H1 (cell line): ENCODE measurements at regions not wholly inside any gene's neighbourhood (a gene's known extent, or its start where the extent isn't known, plus 50 kb on each side); places are given as distances from the start of the nearest gene placed in this dataset.

Experiments
- CTCF ChIA-PET: fragments of 300-600 bp; sonication (Branson Sonifier 250); formaldehyde crosslinking; loops from one replicate; lab custom pipeline; 2021; ENCODE audit not compliant: partially characterized antibody; lab: Charles Lee
- POLR2A ChIA-PET: fragments of 300-600 bp; sonication (Branson Sonifier 250); formaldehyde crosslinking; loops from one replicate; lab custom pipeline; 2021; ENCODE audit warnings: inconsistent platforms; ENCODE audit not compliant: partially characterized antibody; lab: Charles Lee
- DNase-seq, 2 experiments: peaks; one replicate each; pipeline versions ENCODE4 v3.0.0 to v3.0.0-alpha.2; 2010 to 2022; ENCODE audit warnings: low spot score in 2 of 2, low read depth in 1 of 2, mixed read lengths in 1 of 2
- FAIRE-seq: peaks from 2 replicates; lab custom pipeline; 2011; peaks lifted over from hg19 to GRCh38; lab: Jason Lieb, UNC
- H2AFZ ChIP-seq: 2 replicates; pipeline ENCODE4 v1.8.1; 2012; ENCODE audit warnings: low read length, inconsistent platforms
- H2AK5ac ChIP-seq: 2 replicates; pipeline ENCODE4 v1.6.1; 2013; ENCODE audit warnings: low read depth, low read length
- H2BK120ac ChIP-seq: replicated peaks from 2 replicates; pipeline ENCODE3; 2013; ENCODE audit warnings: low read depth, low read length, inconsistent platforms
- H2BK12ac ChIP-seq: 2 replicates; pipeline ENCODE4 v1.6.1; 2013; ENCODE audit warnings: low read depth, low read length
- H2BK15ac ChIP-seq: 2 replicates; pipeline ENCODE4 v1.6.1; 2013; ENCODE audit warnings: low read length
- H2BK20ac ChIP-seq: 2 replicates; pipeline ENCODE4 v1.6.1; 2013; ENCODE audit warnings: low read length
- H2BK5ac ChIP-seq: 2 replicates; pipeline ENCODE4 v1.6.1; 2013; ENCODE audit warnings: low read depth, low read length
- H3K14ac ChIP-seq: 2 replicates; pipeline ENCODE4 v1.6.1; 2013; ENCODE audit warnings: inconsistent platforms; ENCODE audit not compliant: insufficient read length
- H3K18ac ChIP-seq: 2 replicates; pipeline ENCODE4 v1.6.1; 2013; ENCODE audit warnings: low read length; ENCODE audit errors: extremely low read depth
- H3K23ac ChIP-seq: 2 replicates; pipeline ENCODE4 v1.6.1; 2013; ENCODE audit warnings: inconsistent platforms; ENCODE audit not compliant: insufficient read length
- H3K23me2 ChIP-seq: 2 replicates; pipeline ENCODE4 v1.6.1; 2013; ENCODE audit warnings: low read depth, low read length
- H3K27ac ChIP-seq: 2 replicates; pipeline ENCODE4 v1.6.1; 2011; ENCODE audit warnings: low read depth, low read length, inconsistent platforms
- H3K27me3 ChIP-seq, 4 experiments: replicated peaks in 1 of 4; 1 replicate in 1 of 4; 2 replicates in 3 of 4; pipeline versions ENCODE4 v1.6.1 to v1.8.1; 2011 to 2013; ENCODE audit warnings: low read length in 3 of 4, mild to moderate bottlenecking in 3 of 4, inconsistent platforms in 2 of 4, mixed read lengths in 2 of 4, moderate library complexity in 1 of 4; ENCODE audit not compliant: control insufficient read depth in 3 of 4, insufficient read depth in 3 of 4; ENCODE audit errors: extremely low read depth in 1 of 4
- H3K36me3 ChIP-seq, 4 experiments: 2 replicates each; pipeline versions ENCODE4 v1.6.1 to v1.8.1; 2011 to 2013; ENCODE audit warnings: mild to moderate bottlenecking in 4 of 4, low read length in 3 of 4, moderate library complexity in 2 of 4, control low read depth in 1 of 4, inconsistent platforms in 1 of 4; ENCODE audit not compliant: insufficient read depth in 4 of 4, control insufficient read depth in 2 of 4
- H3K4ac ChIP-seq: replicated peaks from 2 replicates; pipeline ENCODE3; 2013; ENCODE audit warnings: low read length, low read depth, mixed read lengths, inconsistent platforms; ENCODE audit not compliant: insufficient read length
- H3K4me1 ChIP-seq, 4 experiments: replicated peaks in 1 of 4; 1 replicate in 1 of 4; 2 replicates in 3 of 4; pipeline versions ENCODE4 v1.6.1 to v1.8.1; 2011 to 2013; ENCODE audit warnings: low read length in 3 of 4, inconsistent platforms in 2 of 4, mixed read lengths in 1 of 4; ENCODE audit not compliant: insufficient read depth in 4 of 4, control insufficient read depth in 3 of 4
- H3K4me2 ChIP-seq, 2 experiments: 2 replicates each; pipeline versions ENCODE4 v1.6.1 to v1.8.1; 2011 to 2013; ENCODE audit warnings: low read depth in 2 of 2, low read length in 2 of 2, control low read depth in 1 of 2, inconsistent platforms in 1 of 2, mild to moderate bottlenecking in 1 of 2; ENCODE audit not compliant: insufficient read depth in 1 of 2
- H3K4me3 ChIP-seq, 4 experiments: fragments of 200-600, 300-600 bp in 1 of 4; sonication (generic), shearing (Covaris generic), sonication (Bioruptor Twin) in 1 of 4; 2 replicates each; pipeline versions ENCODE4 v1.5.1 to v1.8.1; 2011 to 2016; ENCODE audit warnings: low read length in 4 of 4, low read depth in 3 of 4, control low read depth in 2 of 4, inconsistent platforms in 2 of 4, mild to moderate bottlenecking in 2 of 4, mixed read lengths in 1 of 4, moderate library complexity in 1 of 4; ENCODE audit not compliant: insufficient read depth in 2 of 4; ENCODE audit errors: extremely low read depth in 1 of 4
- H3K56ac ChIP-seq: replicated peaks from 2 replicates; pipeline ENCODE3; 2013; ENCODE audit warnings: low read depth, mild to moderate bottlenecking, mixed read lengths, low read length, inconsistent platforms; ENCODE audit not compliant: insufficient read length
- H3K79me1 ChIP-seq: 2 replicates; pipeline ENCODE4 v1.6.1; 2013; ENCODE audit warnings: low read depth, low read length, control low read depth
- H3K79me2 ChIP-seq, 2 experiments: 2 replicates each; pipeline versions ENCODE4 v1.6.1 to v1.8.1; 2012 to 2013; ENCODE audit warnings: low read length in 2 of 2, mild to moderate bottlenecking in 2 of 2, inconsistent platforms in 1 of 2; ENCODE audit not compliant: insufficient read depth in 2 of 2, control insufficient read depth in 1 of 2
- H3K9ac ChIP-seq, 4 experiments: replicated peaks in 1 of 4; 1 replicate in 1 of 4; 2 replicates in 3 of 4; pipeline versions ENCODE4 v1.6.1 to v1.8.1; 2011 to 2013; ENCODE audit warnings: low read depth in 3 of 4, low read length in 3 of 4, control low read depth in 2 of 4, mild to moderate bottlenecking in 2 of 4, moderate library complexity in 2 of 4, inconsistent platforms in 1 of 4; ENCODE audit errors: extremely low read depth in 1 of 4
- H3K9me3 ChIP-seq, 2 experiments: 2 replicates each; pipeline versions ENCODE4 v1.6.1 to v1.8.1; 2012 to 2013; ENCODE audit warnings: mild to moderate bottlenecking in 2 of 2, moderate library complexity in 2 of 2, control low read depth in 1 of 2, inconsistent platforms in 1 of 2, low read depth in 1 of 2, low read length in 1 of 2, mixed read lengths in 1 of 2; ENCODE audit not compliant: insufficient read depth in 2 of 2
- H4K20me1 ChIP-seq, 2 experiments: replicated peaks in 1 of 2; 2 replicates each; pipeline versions ENCODE3 to v1.8.1; 2011 to 2013; ENCODE audit warnings: inconsistent platforms in 2 of 2, low read length in 2 of 2, mild to moderate bottlenecking in 1 of 2; ENCODE audit not compliant: insufficient read depth in 2 of 2, control insufficient read depth in 1 of 2
- H4K5ac ChIP-seq: 2 replicates; pipeline ENCODE4 v1.6.1; 2013; ENCODE audit warnings: low read length, low read depth, mixed read lengths, inconsistent platforms; ENCODE audit not compliant: insufficient read length
- H4K8ac ChIP-seq: 2 replicates; pipeline ENCODE4 v1.8.0; 2013; ENCODE audit warnings: mild to moderate bottlenecking, moderate library complexity, low read length, inconsistent platforms; ENCODE audit not compliant: insufficient read depth; ENCODE audit errors: extremely low read depth
- H4K91ac ChIP-seq: replicated peaks from 2 replicates; pipeline ENCODE3; 2013; ENCODE audit warnings: low read length, mixed read lengths, inconsistent platforms; ENCODE audit not compliant: insufficient read length
- BCL11A ChIP-seq, 2 experiments: IDR thresholded peaks; one replicate each; pipeline ENCODE4 v1.6.1; 2011; ENCODE audit warnings: low read depth in 2 of 2, low read length in 2 of 2, mild to moderate bottlenecking in 2 of 2
- BRCA1 ChIP-seq: IDR thresholded peaks from 2 replicates; pipeline ENCODE4 v1.6.1; 2012; ENCODE audit warnings: low read depth, low read length, improper control_type of control experiment
- CBX5 ChIP-seq: fragments of 300-800, 300-1000 bp; sonication (generic); IDR thresholded peaks from 2 replicates; pipeline ENCODE4 v1.7.1; 2016; ENCODE audit warnings: antibody characterized with exemption, low read length, low read depth
- CHD1 ChIP-seq: IDR thresholded peaks from 2 replicates; pipeline ENCODE4 v1.6.1; 2012; ENCODE audit warnings: low read depth, low read length, improper control_type of control experiment
- CHD2 ChIP-seq: IDR thresholded peaks from 2 replicates; pipeline ENCODE4 v1.6.1; 2012; ENCODE audit warnings: low read length, improper control_type of control experiment
- HDAC6 ChIP-seq: IDR thresholded peaks from one replicate; pipeline ENCODE4 v1.7.1; 2012; ENCODE audit warnings: low read depth, mild to moderate bottlenecking, inconsistent platforms, low read length, moderate library complexity
- KDM1A ChIP-seq: fragments of 200-600, 300-600 bp; sonication (generic); IDR thresholded peaks from 2 replicates; pipeline ENCODE4 v1.7.1; 2016; ENCODE audit warnings: mild to moderate bottlenecking, low read length, borderline replicate concordance
- MAFK ChIP-seq: IDR thresholded peaks from 2 replicates; pipeline ENCODE4 v1.6.1; 2012; ENCODE audit warnings: low read depth, mild to moderate bottlenecking, improper control_type of control experiment, low read length
- TAF1 ChIP-seq: IDR thresholded peaks from 2 replicates; pipeline ENCODE4 v1.6.1; 2011; ENCODE audit warnings: mild to moderate bottlenecking, low read depth, low read length
- TCF12 ChIP-seq: IDR thresholded peaks from 2 replicates; pipeline ENCODE4 v1.6.1; 2011; ENCODE audit warnings: low read depth, mild to moderate bottlenecking, low read length
- ZNF274 ChIP-seq: IDR thresholded peaks from 2 replicates; pipeline ENCODE4 v1.7.0; 2012; ENCODE audit warnings: low read length, borderline replicate concordance; ENCODE audit errors: extremely low read depth
- WGBS, 2 experiments: shearing (Covaris generic) in 1 of 2; methylation state at CpG; one replicate each; pipeline versions ENCODE4 v1.1.6 to v1.1.7; 2013 to 2015; ENCODE audit warnings: low lambda C conversion rate in 2 of 2, mixed read lengths in 2 of 2, inconsistent platforms in 1 of 2, low coverage in 1 of 2, missing lambda C conversion rate in 1 of 2; ENCODE audit not compliant: insufficient replicate concordance in 2 of 2, insufficient coverage in 1 of 2, insufficient read length in 1 of 2; ENCODE audit errors: extremely low coverage in 1 of 2, missing lambda C conversion rate in 1 of 2; 5-methylcytosine and 5-hydroxymethylcytosine counted together

GRCh38 chr6:17035257-17036064, 66.4 kb upstream of the STMND1 start:
- H2BK20ac ChIP-seq = no peak overlapping the region
- H2AFZ ChIP-seq = peak overlapping the region; percentile 80; the same call in 1 of the 2 replicates
- no peak overlapping the region for H2BK5ac ChIP-seq
- 91% methylated on average over 8 of the region's 8 CpGs; no CpG with 5 or more reads in 1 of the 2 experiments for WGBS, 2 experiments
- no peaks in the 10 kb centered on the region for H3K27me3 ChIP-seq
- no peak overlapping the region for H3K23ac ChIP-seq
- H2BK120ac ChIP-seq = no peak overlapping the region
- no peak for DNase-seq
- POLR2A ChIA-PET = no interaction called here
- no peak overlapping the region for H3K4me3 ChIP-seq
- H3K9ac ChIP-seq = no peak overlapping the region; a peak in 1 of 7 replicates
- FAIRE-seq = no peak
- no peak overlapping the region for H3K14ac ChIP-seq
- no peaks in the 10 kb centered on the region for H4K20me1 ChIP-seq
- no peak overlapping the region for H2BK12ac ChIP-seq
- peaks cover 0 to 4% (median 0%) of the 10 kb centered on the region in 4 experiments; a peak in 1 of 7 replicates for H3K4me1 ChIP-seq
- no peak overlapping the region for H3K27ac ChIP-seq
- H4K8ac ChIP-seq = no peak overlapping the region
- no peaks in the 10 kb centered on the region for H3K23me2 ChIP-seq
- TF ChIP-seq CBX5 (no peak), KDM1A (no peak), TAF1 (no peak), TCF12 (no peak), BRCA1 (no peak), BCL11A (IDR thresholded peaks at IDR 0.05; ENCODE audit: low read depth in 2 of 2, low read length in 2 of 2) (no peak), HDAC6 (no peak), CHD2 (no peak), ZNF274 (no peak), MAFK (no peak), CHD1 (no peak)
- H2BK15ac ChIP-seq = no peak overlapping the region
- no peak overlapping the region for H4K91ac ChIP-seq
- H2AK5ac ChIP-seq = no peak overlapping the region
- H3K4ac ChIP-seq = no peak overlapping the region
- H4K5ac ChIP-seq = no peak overlapping the region
- H3K9me3 ChIP-seq = no peaks in the 10 kb centered on the region
- CTCF ChIA-PET = no interaction called here
- H3K18ac ChIP-seq = no peak overlapping the region
- no peak overlapping the region for H3K4me2 ChIP-seq
- H3K36me3 ChIP-seq = no peaks in the 10 kb centered on the region
- no peaks in the 10 kb centered on the region for H3K79me2 ChIP-seq
- no peaks in the 10 kb centered on the region for H3K79me1 ChIP-seq
- no peak overlapping the region for H3K56ac ChIP-seq
